Activated naive CD8-positive, alpha-beta T cell (primary cell): ENCODE measurements at regions not wholly inside any gene's neighbourhood (a gene's known extent, or its start where the extent isn't known, plus 50 kb on each side); places are given as distances from the start of the nearest gene placed in this dataset.
"Not testable (repeated sequence)": the region's sequence is repeated elsewhere in the genome, so short reads cannot be mapped to it uniquely, and the experiment has no call there.

Source experiments
- H3K27ac Mint-ChIP-seq: one replicate; pipeline ENCODE4 v1.8.0; 2021; ENCODE audit warnings: mixed read lengths
- H3K27me3 Mint-ChIP-seq: one replicate; pipeline ENCODE4 v1.8.0; 2021; ENCODE audit warnings: mixed read lengths
- H3K36me3 Mint-ChIP-seq: one replicate; pipeline ENCODE4 v1.8.0; 2021; ENCODE audit warnings: mixed read lengths
- H3K4me1 Mint-ChIP-seq: one replicate; pipeline ENCODE4 v1.8.0; 2021; ENCODE audit warnings: low read depth, mixed read lengths
- H3K4me3 Mint-ChIP-seq: one replicate; pipeline ENCODE4 v1.8.0; 2021; ENCODE audit warnings: mild to moderate bottlenecking, mixed read lengths
- H3K9me3 Mint-ChIP-seq: one replicate; pipeline ENCODE4 v1.8.0; 2021; ENCODE audit warnings: low read depth, mixed read lengths

- H3K4me1 Mint-ChIP-seq = no peaks in the 10 kb centered on the region
- no peak overlapping the region for H3K27ac Mint-ChIP-seq
- H3K9me3 Mint-ChIP-seq = no peaks in the 10 kb centered on the region
- H3K4me3 Mint-ChIP-seq = no peak overlapping the region
- no peaks in the 10 kb centered on the region for H3K36me3 Mint-ChIP-seq
- no peaks in the 10 kb centered on the region for H3K27me3 Mint-ChIP-seq
Measured at GRCh38 chr7:11957956-11958355, 126.0 kb upstream of the THSD7A start.

- no peak overlapping the region for H3K27ac Mint-ChIP-seq
- H3K9me3 Mint-ChIP-seq = no peaks in the 10 kb centered on the region
- no peak overlapping the region for H3K4me3 Mint-ChIP-seq
- no peaks in the 10 kb centered on the region for H3K27me3 Mint-ChIP-seq
- H3K4me1 Mint-ChIP-seq = no peaks in the 10 kb centered on the region
- H3K36me3 Mint-ChIP-seq = no peaks in the 10 kb centered on the region
Measured at GRCh38 chr7:11959121-11959520, 127.1 kb upstream of the THSD7A start.

GRCh38 chr7:11960621-11961020 is 128.6 kb upstream of the THSD7A start:
- H3K4me3 Mint-ChIP-seq = no peak overlapping the region
- no peaks in the 10 kb centered on the region for H3K36me3 Mint-ChIP-seq
- H3K4me1 Mint-ChIP-seq = no peaks in the 10 kb centered on the region
- no peak overlapping the region for H3K27ac Mint-ChIP-seq
- H3K9me3 Mint-ChIP-seq = no peaks in the 10 kb centered on the region
- H3K27me3 Mint-ChIP-seq = no peaks in the 10 kb centered on the region

- H3K27me3 Mint-ChIP-seq = no peaks in the 10 kb centered on the region
- no peaks in the 10 kb centered on the region for H3K4me1 Mint-ChIP-seq
- H3K27ac Mint-ChIP-seq = no peak overlapping the region
- H3K4me3 Mint-ChIP-seq = no peak overlapping the region
- H3K9me3 Mint-ChIP-seq = no peaks in the 10 kb centered on the region
- no peaks in the 10 kb centered on the region for H3K36me3 Mint-ChIP-seq
Measured at GRCh38 chr7:11969643-11970042, 137.6 kb upstream of the THSD7A start.

GRCh38 chr7:11970132-11970531 is 138.1 kb upstream of the THSD7A start:
- Mint-ChIP-seq H3K27ac (no peak overlapping the region), H3K27me3 (no peaks in the 10 kb centered on the region), H3K4me1 (no peaks in the 10 kb centered on the region), H3K4me3 (no peak overlapping the region), H3K9me3 (no peaks in the 10 kb centered on the region), H3K36me3 (no peaks in the 10 kb centered on the region)

- no peaks in the 10 kb centered on the region for H3K36me3 Mint-ChIP-seq
- H3K27me3 Mint-ChIP-seq = no peaks in the 10 kb centered on the region
- H3K9me3 Mint-ChIP-seq = peaks cover 10% of the 10 kb centered on the region
- H3K4me3 Mint-ChIP-seq = no peak overlapping the region
- no peak overlapping the region for H3K27ac Mint-ChIP-seq
- no peaks in the 10 kb centered on the region for H3K4me1 Mint-ChIP-seq
Measured at GRCh38 chr7:11985376-11985775, 153.4 kb upstream of the THSD7A start.

- Mint-ChIP-seq H3K27me3 (no peaks in the 10 kb centered on the region), H3K4me3 (no peak overlapping the region), H3K4me1 (no peaks in the 10 kb centered on the region), H3K9me3 (peaks cover 10% of the 10 kb centered on the region), H3K27ac (no peak overlapping the region), H3K36me3 (no peaks in the 10 kb centered on the region)
Measured at GRCh38 chr7:11985971-11986370, 154.0 kb upstream of the THSD7A start.

- Mint-ChIP-seq H3K36me3 (no peaks in the 10 kb centered on the region), H3K4me1 (no peaks in the 10 kb centered on the region), H3K4me3 (no peak overlapping the region), H3K27me3 (peaks cover 3% of the 10 kb centered on the region), H3K9me3 (peaks cover 6% of the 10 kb centered on the region), H3K27ac (no peak overlapping the region)
Measured at GRCh38 chr7:11988186-11988585, 156.2 kb upstream of the THSD7A start.

- peaks cover 4% of the 10 kb centered on the region for H3K9me3 Mint-ChIP-seq
- H3K4me3 Mint-ChIP-seq = no peak overlapping the region
- H3K27me3 Mint-ChIP-seq = peaks cover 5% of the 10 kb centered on the region
- H3K36me3 Mint-ChIP-seq = no peaks in the 10 kb centered on the region
- no peak overlapping the region for H3K27ac Mint-ChIP-seq
- H3K4me1 Mint-ChIP-seq = no peaks in the 10 kb centered on the region
Measured at GRCh38 chr7:12002428-12002827, 170.4 kb upstream of the THSD7A start.

- Mint-ChIP-seq H3K4me3 (no peak overlapping the region), H3K9me3 (no peaks in the 10 kb centered on the region), H3K4me1 (no peaks in the 10 kb centered on the region), H3K27me3 (peaks cover 5% of the 10 kb centered on the region), H3K27ac (no peak overlapping the region), H3K36me3 (no peaks in the 10 kb centered on the region)
Measured at GRCh38 chr7:12004581-12004980, 172.6 kb upstream of the THSD7A start.

- Mint-ChIP-seq H3K27ac (no peak overlapping the region), H3K4me3 (no peak overlapping the region), H3K4me1 (no peaks in the 10 kb centered on the region), H3K9me3 (no peaks in the 10 kb centered on the region), H3K36me3 (no peaks in the 10 kb centered on the region), H3K27me3 (peaks cover 5% of the 10 kb centered on the region)
Measured at GRCh38 chr7:12007576-12007975, 175.6 kb upstream of the THSD7A start.

GRCh38 chr7:12013983-12014382 is 182.0 kb upstream of the THSD7A start:
- Mint-ChIP-seq H3K27ac (no peak overlapping the region), H3K4me3 (no peak overlapping the region), H3K36me3 (no peaks in the 10 kb centered on the region), H3K27me3 (no peaks in the 10 kb centered on the region), H3K9me3 (no peaks in the 10 kb centered on the region), H3K4me1 (no peaks in the 10 kb centered on the region)

GRCh38 chr7:12016439-12016838 is 184.4 kb upstream of the THSD7A start:
- Mint-ChIP-seq H3K27me3 (no peaks in the 10 kb centered on the region), H3K27ac (no peak overlapping the region), H3K4me1 (no peaks in the 10 kb centered on the region), H3K36me3 (no peaks in the 10 kb centered on the region), H3K4me3 (no peak overlapping the region), H3K9me3 (no peaks in the 10 kb centered on the region)

GRCh38 chr7:12017046-12017445 is 185.0 kb upstream of the THSD7A start:
- H3K4me3 Mint-ChIP-seq = no peak overlapping the region
- H3K27ac Mint-ChIP-seq = no peak overlapping the region
- no peaks in the 10 kb centered on the region for H3K27me3 Mint-ChIP-seq
- no peaks in the 10 kb centered on the region for H3K36me3 Mint-ChIP-seq
- H3K9me3 Mint-ChIP-seq = no peaks in the 10 kb centered on the region
- no peaks in the 10 kb centered on the region for H3K4me1 Mint-ChIP-seq

- H3K9me3 Mint-ChIP-seq, H3K4me3 Mint-ChIP-seq, H3K27me3 Mint-ChIP-seq, H3K4me1 Mint-ChIP-seq, H3K36me3 Mint-ChIP-seq, H3K27ac Mint-ChIP-seq: not testable (repeated sequence)
Measured at GRCh38 chr7:12022011-12022410, 189.1 kb upstream of the TMEM106B start.

- H3K4me1 Mint-ChIP-seq = no peaks in the 10 kb centered on the region
- no peak overlapping the region for H3K27ac Mint-ChIP-seq
- H3K4me3 Mint-ChIP-seq = no peak overlapping the region
- no peaks in the 10 kb centered on the region for H3K36me3 Mint-ChIP-seq
- H3K27me3 Mint-ChIP-seq = no peaks in the 10 kb centered on the region
- H3K9me3 Mint-ChIP-seq = no peaks in the 10 kb centered on the region
Measured at GRCh38 chr7:12025246-12025645, 185.8 kb upstream of the TMEM106B start.

- Mint-ChIP-seq H3K36me3 (no peaks in the 10 kb centered on the region), H3K27ac (no peak overlapping the region), H3K4me3 (no peak overlapping the region), H3K27me3 (no peaks in the 10 kb centered on the region), H3K4me1 (no peaks in the 10 kb centered on the region), H3K9me3 (no peaks in the 10 kb centered on the region)
Measured at GRCh38 chr7:12028508-12028907, 182.6 kb upstream of the TMEM106B start.
